Esophagus muscularis mucosa (tissue), 4 donors: ENCODE measurements at regions not wholly inside any gene's neighbourhood (a gene's known extent, or its start where the extent isn't known, plus 50 kb on each side); places are given as distances from the start of the nearest gene placed in this dataset.

ENCODE experiments used
- DNase-seq: peaks from one replicate; pipeline ENCODE4 v3.0.0-alpha.2; 2017; ENCODE audit errors: extremely low spot score
- H3K27ac ChIP-seq, 4 donors: fragments of 200-600 bp; sonication (generic); replicated peaks in 1 of 4; 1 replicate in 3 of 4; 2 replicates in 1 of 4; pipeline ENCODE4 v1.5.1; 2016 to 2019; ENCODE audit warnings: mild to moderate bottlenecking in 1 of 4
- H3K27me3 ChIP-seq, 4 donors: fragments of 200-600 bp; sonication (generic); one replicate each; pipeline versions ENCODE4 v1.5.1 to v1.6.0; 2016 to 2019
- H3K36me3 ChIP-seq, 4 donors: fragments of 200-600 bp; sonication (generic); one replicate each; pipeline ENCODE4 v1.5.1; 2016 to 2019
- H3K4me1 ChIP-seq, 4 donors: fragments of 200-600 bp; sonication (generic); one replicate each; pipeline ENCODE4 v1.5.1; 2016 to 2019
- H3K4me3 ChIP-seq, 4 donors: fragments of 200-600 bp; sonication (generic); 1 replicate in 2 of 4; 2 replicates in 2 of 4; pipeline ENCODE4 v1.5.1; 2016 to 2019; ENCODE audit warnings: mild to moderate bottlenecking in 4 of 4, moderate library complexity in 1 of 4
- H3K9me3 ChIP-seq, 4 donors: fragments of 200-600 bp; sonication (generic); 1 replicate in 3 of 4; 2 replicates in 1 of 4; pipeline ENCODE4 v1.5.1; 2016 to 2019
- EP300 ChIP-seq: sonication (generic); formaldehyde crosslinking; IDR thresholded peaks from one replicate; pipeline ENCODE4 v1.6.1; 2017; ENCODE audit warnings: antibody characterized with exemption
- POLR2A ChIP-seq: fragments of 450-650 bp; IDR thresholded peaks from one replicate; pipeline ENCODE4 v1.6.1; 2017; ENCODE audit warnings: antibody characterized with exemption, moderate library complexity, mild to moderate bottlenecking, low read depth
- POLR2AphosphoS5 ChIP-seq, 2 donors: sonication (generic); formaldehyde crosslinking; IDR thresholded peaks; one replicate each; pipeline ENCODE4 v1.6.1; 2017; ENCODE audit warnings: antibody characterized with exemption in 2 of 2
- WGBS: methylation state at CpG from one replicate; pipeline ENCODE4 v1.1.5; 2018; 5-methylcytosine and 5-hydroxymethylcytosine counted together
- intact Hi-C: fragments of 100-400 bp; cut with DNase I; formaldehyde crosslinking; loops from one replicate; pipeline ENCODE4 v1.15.1; 2023
- TF ChIP-seq, protein P1 (sequence below), 3 experiments: fragments of 200-600 bp in 2 of 3; fragments of 450-650 bp in 1 of 3; sonication (generic) in 2 of 3; IDR thresholded peaks; one replicate each; pipeline ENCODE4 v1.5.1; 2017 to 2019; ENCODE audit warnings: antibody characterized with exemption in 3 of 3, mild to moderate bottlenecking in 2 of 3, moderate library complexity in 1 of 3

DNA sequence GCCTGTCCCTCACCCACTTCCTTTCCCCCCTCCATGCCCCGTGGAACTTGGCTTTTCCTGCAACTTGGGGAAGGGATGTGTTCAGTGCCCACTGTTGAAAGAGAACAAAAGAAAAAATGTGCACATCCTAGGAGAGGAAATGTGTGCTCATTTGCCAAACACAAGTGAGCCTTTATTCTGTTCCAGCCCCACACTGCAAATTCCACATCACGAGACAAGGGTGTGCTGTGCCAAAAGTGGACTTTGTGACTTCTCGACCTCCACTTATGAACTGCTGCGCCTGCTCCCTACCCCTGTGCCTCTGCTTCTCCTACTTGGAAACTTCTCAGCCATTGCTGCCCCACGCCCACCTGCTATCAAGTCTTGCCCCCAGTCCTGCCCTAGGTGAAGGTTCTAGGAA is 97.0 kb upstream of the GRIK3 start:
- H3K27ac ChIP-seq: no peak overlapping the region
- TF ChIP-seq POLR2A (no peak), EP300 (no peak), POLR2AphosphoS5 (IDR thresholded peaks at IDR 0.05) (no peak)
- TF ChIP-seq, protein P1, sequence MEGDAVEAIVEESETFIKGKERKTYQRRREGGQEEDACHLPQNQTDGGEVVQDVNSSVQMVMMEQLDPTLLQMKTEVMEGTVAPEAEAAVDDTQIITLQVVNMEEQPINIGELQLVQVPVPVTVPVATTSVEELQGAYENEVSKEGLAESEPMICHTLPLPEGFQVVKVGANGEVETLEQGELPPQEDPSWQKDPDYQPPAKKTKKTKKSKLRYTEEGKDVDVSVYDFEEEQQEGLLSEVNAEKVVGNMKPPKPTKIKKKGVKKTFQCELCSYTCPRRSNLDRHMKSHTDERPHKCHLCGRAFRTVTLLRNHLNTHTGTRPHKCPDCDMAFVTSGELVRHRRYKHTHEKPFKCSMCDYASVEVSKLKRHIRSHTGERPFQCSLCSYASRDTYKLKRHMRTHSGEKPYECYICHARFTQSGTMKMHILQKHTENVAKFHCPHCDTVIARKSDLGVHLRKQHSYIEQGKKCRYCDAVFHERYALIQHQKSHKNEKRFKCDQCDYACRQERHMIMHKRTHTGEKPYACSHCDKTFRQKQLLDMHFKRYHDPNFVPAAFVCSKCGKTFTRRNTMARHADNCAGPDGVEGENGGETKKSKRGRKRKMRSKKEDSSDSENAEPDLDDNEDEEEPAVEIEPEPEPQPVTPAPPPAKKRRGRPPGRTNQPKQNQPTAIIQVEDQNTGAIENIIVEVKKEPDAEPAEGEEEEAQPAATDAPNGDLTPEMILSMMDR (IDR thresholded peaks at IDR 0.05): no peak
- H3K4me1 ChIP-seq: no peaks in the 10 kb centered on the region
- no peak overlapping the region for H3K4me3 ChIP-seq
- intact Hi-C loops: no loop called here
- H3K27me3 ChIP-seq: peaks cover 0 to 65% (median 0%) of the 10 kb centered on the region in 4 donors
- DNase-seq: no peak
- 69% methylated on average over 5 of the region's 5 CpGs for WGBS
- H3K36me3 ChIP-seq: no peaks in the 10 kb centered on the region
- no peaks in the 10 kb centered on the region for H3K9me3 ChIP-seq

DNA sequence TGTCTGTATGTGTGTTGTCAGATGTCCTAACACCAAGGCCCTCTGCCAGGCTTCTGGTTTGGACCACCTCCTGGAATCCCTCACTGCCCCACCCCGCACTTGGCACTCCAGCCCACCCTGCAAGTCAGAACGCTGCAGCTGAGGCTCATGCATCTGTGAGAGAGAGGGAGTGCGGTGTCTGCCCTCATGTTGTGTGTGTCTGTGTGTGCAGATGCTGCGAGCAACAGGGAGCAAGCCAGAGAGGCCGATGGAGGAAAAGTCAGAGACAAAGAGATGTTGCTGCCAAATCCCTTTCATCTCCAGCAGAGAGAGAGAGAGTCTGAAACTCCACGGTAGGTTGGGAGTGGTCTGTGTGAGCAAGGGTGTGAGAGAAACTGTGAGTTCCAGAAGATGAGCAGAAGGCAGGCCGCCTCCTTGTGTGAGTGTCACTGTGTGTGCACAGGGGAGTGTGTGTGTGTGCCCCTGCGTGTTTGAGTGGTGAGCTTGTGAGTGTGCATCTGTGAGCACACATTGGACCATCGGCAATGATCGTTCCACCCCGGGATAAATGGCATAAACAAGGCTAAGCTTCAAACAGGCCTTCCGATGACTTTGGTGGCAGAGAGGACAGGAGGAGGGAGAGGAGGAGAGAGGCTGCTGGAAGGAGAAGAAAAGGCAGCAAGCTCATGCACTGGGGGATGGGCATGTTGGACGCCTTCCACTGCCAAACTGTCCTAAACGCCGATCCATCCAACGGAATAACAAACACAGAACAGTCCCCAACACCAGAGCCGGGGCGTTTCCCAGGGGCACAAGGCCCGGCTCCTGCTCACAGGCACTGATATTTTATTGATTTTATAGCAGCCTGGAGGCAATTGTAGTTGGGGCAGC is 99.2 kb upstream of the GRIK3 start:
- H3K27ac ChIP-seq: no peak overlapping the region
- intact Hi-C loops: no loop called here
- TF ChIP-seq POLR2AphosphoS5 (IDR thresholded peaks at IDR 0.05) (no peak), POLR2A (no peak), EP300 (no peak)
- TF ChIP-seq, protein P1 (IDR thresholded peaks at IDR 0.05): no peak

DNA sequence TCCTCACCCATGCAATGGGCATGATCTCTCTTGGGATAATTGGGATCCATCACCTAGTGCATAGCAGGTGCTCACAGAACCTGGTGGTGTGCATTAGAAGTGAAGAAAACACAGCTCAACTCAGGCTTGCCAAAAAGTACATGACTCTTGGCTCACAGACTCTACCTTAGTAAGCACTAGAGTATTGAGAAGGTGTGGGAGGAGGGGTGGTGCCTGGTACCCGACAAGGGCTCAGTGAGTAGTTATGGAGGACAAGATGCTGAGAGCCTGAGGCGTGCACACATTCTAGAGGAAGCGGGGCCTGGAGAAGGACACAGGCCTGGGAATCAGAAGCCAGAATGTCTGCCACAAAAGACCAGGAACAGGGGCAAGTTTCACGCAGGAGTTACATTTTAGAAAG is 100.3 kb upstream of the GRIK3 start:
- Histone ChIP-seq H3K36me3 (no peaks in the 10 kb centered on the region), H3K27ac (no peak overlapping the region), H3K4me1 (no peaks in the 10 kb centered on the region), H3K27me3 (peaks cover 0 to 55% (median 0%) of the 10 kb centered on the region in 4 donors), H3K9me3 (no peaks in the 10 kb centered on the region), H3K4me3 (no peak overlapping the region)
- WGBS: 81% methylated on average over 4 of the region's 4 CpGs
- intact Hi-C loops: no loop called here
- DNase-seq: no peak
- TF ChIP-seq POLR2A: no peak
- TF ChIP-seq, protein P1 (IDR thresholded peaks at IDR 0.05): no peak
- no peak for TF ChIP-seq EP300
- TF ChIP-seq POLR2AphosphoS5 (IDR thresholded peaks at IDR 0.05): no peak

More for the DNA sequence above, 99.2 kb upstream of the GRIK3 start:
- Histone ChIP-seq H3K27me3 (peaks cover 0 to 55% (median 0%) of the 10 kb centered on the region in 4 donors), H3K36me3 (no peaks in the 10 kb centered on the region), H3K4me1 (no peaks in the 10 kb centered on the region), H3K9me3 (no peaks in the 10 kb centered on the region), H3K4me3 (no peak overlapping the region)
- 61% methylated on average over 19 of the region's 19 CpGs for WGBS
- no peak for DNase-seq

DNA sequence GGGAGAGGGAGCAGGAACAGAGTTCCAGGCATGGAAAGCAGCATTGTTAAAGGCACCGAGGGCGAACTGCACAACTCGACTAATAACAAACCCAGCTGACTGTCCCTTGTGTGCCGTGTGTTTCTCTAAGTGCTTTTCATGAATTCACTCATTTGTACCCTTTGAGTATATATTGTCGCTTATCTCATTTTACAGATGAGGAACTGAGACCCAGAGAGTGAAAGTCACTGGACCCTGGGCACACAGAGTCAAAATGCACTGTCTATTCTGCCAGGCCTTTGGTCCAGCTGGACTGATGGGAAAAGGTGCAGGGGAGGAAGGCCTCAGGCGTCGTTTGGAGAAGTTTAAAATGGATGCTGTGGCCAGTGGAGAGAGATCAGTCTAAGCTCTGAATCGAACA is 100.7 kb upstream of the GRIK3 start:
- TF ChIP-seq EP300 (no peak), POLR2AphosphoS5 (IDR thresholded peaks at IDR 0.05) (no peak), POLR2A (no peak)
- TF ChIP-seq, protein P1 (IDR thresholded peaks at IDR 0.05): no peak
- Histone ChIP-seq H3K9me3 (no peaks in the 10 kb centered on the region), H3K4me1 (no peaks in the 10 kb centered on the region), H3K27ac (no peak overlapping the region), H3K27me3 (peaks cover 0 to 55% (median 0%) of the 10 kb centered on the region in 4 donors), H3K36me3 (no peaks in the 10 kb centered on the region), H3K4me3 (no peak overlapping the region)
- WGBS: 65% methylated on average over 8 of the region's 8 CpGs
- intact Hi-C loops: no loop called here
- DNase-seq: no peak

DNA sequence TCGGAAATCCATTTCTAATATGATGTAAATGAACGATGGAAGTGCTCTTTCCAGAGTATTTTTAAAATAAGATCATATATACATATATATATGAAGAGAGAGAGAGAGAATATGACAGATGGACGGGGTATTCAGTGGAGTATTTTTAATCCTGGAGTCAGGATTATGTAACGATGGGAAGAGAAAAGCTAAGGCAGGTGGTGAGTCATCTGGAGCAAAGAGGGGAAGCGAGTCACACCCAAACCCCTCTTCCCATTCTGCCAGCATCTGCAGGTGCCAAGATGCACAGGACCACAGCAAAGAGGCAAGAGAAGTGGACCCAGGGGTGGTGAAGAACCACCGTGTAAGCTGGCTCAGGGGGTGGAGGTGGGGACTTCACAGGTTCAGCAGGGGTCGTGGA is 102.7 kb upstream of the GRIK3 start:
- Histone ChIP-seq H3K27me3 (peaks cover 0 to 39% (median 0%) of the 10 kb centered on the region in 4 donors), H3K4me3 (no peak overlapping the region), H3K36me3 (no peaks in the 10 kb centered on the region), H3K27ac (no peak overlapping the region), H3K9me3 (no peaks in the 10 kb centered on the region), H3K4me1 (no peaks in the 10 kb centered on the region)
- WGBS: 62% methylated on average over 7 of the region's 7 CpGs
- no peak for TF ChIP-seq POLR2AphosphoS5 (IDR thresholded peaks at IDR 0.05)
- no peak for TF ChIP-seq EP300
- TF ChIP-seq, protein P1 (IDR thresholded peaks at IDR 0.05): no peak
- TF ChIP-seq POLR2A: no peak
- intact Hi-C loops: no loop called here
- no peak for DNase-seq
